ENCODE measurements at regions not wholly inside any gene's neighbourhood (a gene's known extent, or its start where the extent isn't known, plus 50 kb on each side); places are given as distances from the start of the nearest gene placed in this dataset.

DNA sequence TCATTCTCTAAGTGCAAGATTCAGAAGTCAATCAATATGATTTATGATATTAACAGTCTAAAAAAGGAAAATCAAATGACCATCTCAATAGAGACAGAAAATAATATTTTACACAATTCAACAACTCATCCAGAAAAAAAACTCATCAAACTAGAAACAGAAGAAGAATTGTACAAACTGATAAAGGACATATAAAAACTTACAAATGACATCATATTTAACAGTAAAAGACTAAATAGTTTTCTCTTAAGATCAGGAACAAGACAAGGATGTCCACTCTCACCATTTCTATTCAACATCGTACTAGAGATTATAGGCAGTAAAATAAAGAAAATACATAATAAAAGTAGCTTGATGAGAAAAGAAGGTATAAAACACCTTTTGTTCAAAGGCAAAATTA, 527.3 kb downstream of the DACH1 start:
- Histone ChIP-seq H3K79me2 (ENCODE audit: insufficient read depth, low read length) (no peaks in the 10 kb centered on the region), H3K4me3 (ENCODE audit: low read depth in 1 of 2, low read length in 2 of 2) (no peak overlapping the region), H3K4me1 (ENCODE audit: insufficient read depth, low read length) (no peaks in the 10 kb centered on the region), H3K9me3 (ENCODE audit: insufficient read depth, low read length, severe bottlenecking) (no peaks in the 10 kb centered on the region), H3K27ac (ENCODE audit: low read length) (no peak overlapping the region), H3K27me3 (ENCODE audit: insufficient read depth, low read length, poor library complexity) (no peaks in the 10 kb centered on the region), H3K36me3 (ENCODE audit: insufficient read depth, low read length) (no peaks in the 10 kb centered on the region), H3K9ac (ENCODE audit: low read depth, low read length) (no peak overlapping the region), H2AFZ (ENCODE audit: low read depth, low read length) (no peak overlapping the region), H3K4me2 (ENCODE audit: insufficient read depth, low read length) (no peak overlapping the region), H4K20me1 (ENCODE audit: insufficient read depth, low read length) (no peaks in the 10 kb centered on the region)
- no peak for TF ChIP-seq EZH2 (IDR thresholded peaks at IDR 0.05; ENCODE audit: borderline replicate concordance, low read depth, low read length, severe bottlenecking)
- TF ChIP-seq CTCF (IDR thresholded peaks at IDR 0.05; ENCODE audit: borderline replicate concordance, extremely low read depth, low read length, poor library complexity, severe bottlenecking) = no peak
- no peak for ATAC-seq (ENCODE audit: insufficient read depth, low read depth)
- DNase-seq = no peak

- Histone ChIP-seq H3K9ac (ENCODE audit: low read depth, low read length) (no peak overlapping the region), H2AFZ (ENCODE audit: low read depth, low read length) (no peak overlapping the region), H3K36me3 (ENCODE audit: insufficient read depth, low read length) (no peaks in the 10 kb centered on the region), H4K20me1 (ENCODE audit: insufficient read depth, low read length) (no peaks in the 10 kb centered on the region), H3K4me3 (ENCODE audit: low read depth in 1 of 2, low read length in 2 of 2) (no peak overlapping the region), H3K79me2 (ENCODE audit: insufficient read depth, low read length) (no peaks in the 10 kb centered on the region), H3K9me3 (ENCODE audit: insufficient read depth, low read length, severe bottlenecking) (no peaks in the 10 kb centered on the region), H3K27ac (ENCODE audit: low read length) (no peak overlapping the region), H3K4me2 (ENCODE audit: insufficient read depth, low read length) (no peak overlapping the region), H3K4me1 (ENCODE audit: insufficient read depth, low read length) (no peaks in the 10 kb centered on the region), H3K27me3 (ENCODE audit: insufficient read depth, low read length, poor library complexity) (no peaks in the 10 kb centered on the region)
- no peak for TF ChIP-seq EZH2 (IDR thresholded peaks at IDR 0.05; ENCODE audit: borderline replicate concordance, low read depth, low read length, severe bottlenecking)
- TF ChIP-seq CTCF (IDR thresholded peaks at IDR 0.05; ENCODE audit: borderline replicate concordance, extremely low read depth, low read length, poor library complexity, severe bottlenecking) = no peak
- ATAC-seq (ENCODE audit: insufficient read depth, low read depth) (no peak), DNase-seq (no peak)
Measured at GRCh38 chr13:71339005-71339404, 528.0 kb downstream of the DACH1 start.

DNA sequence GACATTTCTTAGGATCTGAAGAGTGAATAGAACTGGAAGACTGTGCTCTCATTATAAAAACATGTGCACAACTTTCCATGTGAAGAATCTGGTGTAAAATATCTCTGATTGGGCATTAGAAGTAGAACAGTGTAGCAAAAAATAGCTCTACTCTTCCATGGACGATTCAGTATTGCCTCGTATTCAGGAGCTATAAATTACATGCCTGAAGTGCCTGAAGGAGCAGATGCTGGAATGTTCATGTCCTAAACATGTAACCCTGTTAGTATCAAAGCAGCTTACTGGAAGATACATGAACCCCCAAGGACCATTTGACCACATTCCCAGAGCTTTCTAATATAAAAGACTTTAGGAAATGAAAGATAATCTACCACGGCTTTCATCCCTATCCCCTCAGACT, 528.9 kb downstream of the DACH1 start:
- Histone ChIP-seq H3K79me2 (ENCODE audit: insufficient read depth, low read length) (no peaks in the 10 kb centered on the region), H3K36me3 (ENCODE audit: insufficient read depth, low read length) (no peaks in the 10 kb centered on the region), H4K20me1 (ENCODE audit: insufficient read depth, low read length) (no peaks in the 10 kb centered on the region), H2AFZ (ENCODE audit: low read depth, low read length) (no peak overlapping the region; the same call in 1 of the 2 replicates), H3K4me3 (ENCODE audit: low read depth in 1 of 2, low read length in 2 of 2) (no peak overlapping the region), H3K27me3 (ENCODE audit: insufficient read depth, low read length, poor library complexity) (no peaks in the 10 kb centered on the region), H3K27ac (ENCODE audit: low read length) (no peak overlapping the region), H3K4me1 (ENCODE audit: insufficient read depth, low read length) (no peaks in the 10 kb centered on the region), H3K4me2 (ENCODE audit: insufficient read depth, low read length) (no peak overlapping the region), H3K9me3 (ENCODE audit: insufficient read depth, low read length, severe bottlenecking) (no peaks in the 10 kb centered on the region), H3K9ac (ENCODE audit: low read depth, low read length) (no peak overlapping the region)
- TF ChIP-seq CTCF (IDR thresholded peaks at IDR 0.05; ENCODE audit: borderline replicate concordance, extremely low read depth, low read length, poor library complexity, severe bottlenecking) (no peak), EZH2 (IDR thresholded peaks at IDR 0.05; ENCODE audit: borderline replicate concordance, low read depth, low read length, severe bottlenecking) (no peak)
- ATAC-seq (ENCODE audit: insufficient read depth, low read depth) (no peak), DNase-seq (no peak)

GRCh38 chr13:71327266-71327665, 539.7 kb downstream of the DACH1 start:
- ATAC-seq (ENCODE audit: insufficient read depth, low read depth) (no peak), DNase-seq (no peak)
- H3K79me2 ChIP-seq (ENCODE audit: insufficient read depth, low read length) = no peaks in the 10 kb centered on the region
- no peak overlapping the region for H2AFZ ChIP-seq (ENCODE audit: low read depth, low read length)
- no peaks in the 10 kb centered on the region for H3K4me1 ChIP-seq (ENCODE audit: insufficient read depth, low read length)
- TF ChIP-seq EZH2 (IDR thresholded peaks at IDR 0.05; ENCODE audit: borderline replicate concordance, low read depth, low read length, severe bottlenecking) (no peak), CTCF (IDR thresholded peaks at IDR 0.05; ENCODE audit: borderline replicate concordance, extremely low read depth, low read length, poor library complexity, severe bottlenecking) (no peak)
- no peak overlapping the region for H3K27ac ChIP-seq (ENCODE audit: low read length)
- no peaks in the 10 kb centered on the region for H3K36me3 ChIP-seq (ENCODE audit: insufficient read depth, low read length)
- no peaks in the 10 kb centered on the region for H3K9me3 ChIP-seq (ENCODE audit: insufficient read depth, low read length, severe bottlenecking)
- no peak overlapping the region for H3K4me2 ChIP-seq (ENCODE audit: insufficient read depth, low read length)
- H4K20me1 ChIP-seq (ENCODE audit: insufficient read depth, low read length) = no peaks in the 10 kb centered on the region
- no peak overlapping the region for H3K9ac ChIP-seq (ENCODE audit: low read depth, low read length)
- no peaks in the 10 kb centered on the region for H3K27me3 ChIP-seq (ENCODE audit: insufficient read depth, low read length, poor library complexity)
- H3K4me3 ChIP-seq (ENCODE audit: low read depth in 1 of 2, low read length in 2 of 2) = no peak overlapping the region

All from DND-41 (cell line).